GM23338 (cell line): ENCODE measurements at regions not wholly inside any gene's neighbourhood (a gene's known extent, or its start where the extent isn't known, plus 50 kb on each side); places are given as distances from the start of the nearest gene placed in this dataset.

Source experiments
- ATAC-seq: fragments of 200-7000 bp; cut with Tn5 transposase; 3 replicates; pipeline ENCODE4 v1.9.1; 2020
- DNase-seq: peaks from one replicate; pipeline ENCODE4 v3.0.0-alpha.2; 2015; ENCODE audit warnings: low spot score
- H2AFZ ChIP-seq: fragments of 200-600 bp; sonication (generic); 2 replicates; pipeline ENCODE4 v1.8.0; 2016; ENCODE audit warnings: antibody characterized with exemption, mild to moderate bottlenecking, moderate library complexity
- H3F3A ChIP-seq: fragments of 200-600 bp; sonication (generic); replicated peaks from 2 replicates; pipeline ENCODE4 v1.8.0; 2017; ENCODE audit warnings: antibody characterized with exemption, mixed run types, low read depth
- H3K27ac ChIP-seq: fragments of 200-600 bp; sonication (generic); 2 replicates; pipeline ENCODE4 v1.6.1; 2016; ENCODE audit warnings: low read depth
- H3K27me3 ChIP-seq: fragments of 200-600 bp; sonication (generic); 2 replicates; pipeline ENCODE4 v1.8.0; 2016; ENCODE audit warnings: mild to moderate bottlenecking, mixed run types, moderate library complexity; ENCODE audit not compliant: insufficient read depth
- H3K36me3 ChIP-seq: fragments of 200-600 bp; sonication (generic); 2 replicates; pipeline ENCODE4 v1.8.0; 2016; ENCODE audit warnings: mild to moderate bottlenecking; ENCODE audit not compliant: insufficient read depth
- H3K4me1 ChIP-seq: fragments of 200-600 bp; sonication (generic); 2 replicates; pipeline ENCODE4 v1.8.0; 2016; ENCODE audit warnings: mild to moderate bottlenecking, moderate library complexity; ENCODE audit not compliant: insufficient read depth
- H3K4me2 ChIP-seq: fragments of 200-600 bp; sonication (generic); 2 replicates; pipeline ENCODE4 v1.7.1; 2017; ENCODE audit warnings: mixed run types
- H3K4me3 ChIP-seq: fragments of 200-600 bp; sonication (generic); 2 replicates; pipeline ENCODE4 v1.6.1; 2016; ENCODE audit warnings: mixed run types
- H3K79me2 ChIP-seq: fragments of 200-600 bp; sonication (generic); replicated peaks from 2 replicates; pipeline ENCODE4 v1.8.0; 2017; ENCODE audit warnings: mild to moderate bottlenecking; ENCODE audit not compliant: insufficient read depth
- H3K9me2 ChIP-seq: fragments of 200-600 bp; sonication (generic); 2 replicates; pipeline ENCODE4 v1.8.0; 2017; ENCODE audit not compliant: insufficient read depth
- H4K20me1 ChIP-seq: fragments of 200-600 bp; sonication (generic); replicated peaks from 2 replicates; pipeline ENCODE4 v1.8.0; 2017; ENCODE audit warnings: mild to moderate bottlenecking; ENCODE audit not compliant: insufficient read depth
- H3K27ac Mint-ChIP-seq: 2 replicates; pipeline ENCODE4 v1.8.0; 2020; ENCODE audit warnings: inconsistent platforms, mild to moderate bottlenecking, moderate library complexity, mixed read lengths
- H3K27me3 Mint-ChIP-seq: 3 replicates; pipeline ENCODE4 v1.8.0; 2022; ENCODE audit warnings: low read depth, mild to moderate bottlenecking, moderate library complexity, mixed read lengths, inconsistent platforms; ENCODE audit not compliant: insufficient read depth, poor library complexity
- H3K36me3 Mint-ChIP-seq: 3 replicates; pipeline ENCODE4 v1.8.0; 2021; ENCODE audit warnings: low read depth, mild to moderate bottlenecking, inconsistent platforms, moderate library complexity, mixed read lengths
- H3K4me1 Mint-ChIP-seq: 3 replicates; pipeline ENCODE4 v1.8.0; 2020; ENCODE audit warnings: mild to moderate bottlenecking, inconsistent platforms, mixed read lengths
- H3K4me3 Mint-ChIP-seq: 3 replicates; pipeline ENCODE4 v1.8.0; 2021; ENCODE audit warnings: moderate library complexity, mild to moderate bottlenecking, inconsistent platforms, mixed read lengths
- H3K9me3 Mint-ChIP-seq: 3 replicates; pipeline ENCODE4 v1.8.0; 2020; ENCODE audit warnings: moderate library complexity, mild to moderate bottlenecking, inconsistent platforms, mixed read lengths
- CREB1 ChIP-seq: fragments of 250-450 bp; sonication (Bioruptor Pico); IDR thresholded peaks from 2 replicates; pipeline ENCODE4 v1.5.0; 2020; ENCODE audit warnings: low read depth, mild to moderate bottlenecking, moderate library complexity
- EZH2 ChIP-seq: fragments of 200-600 bp; sonication (generic); IDR thresholded peaks from one replicate; pipeline ENCODE4 v1.8.0; 2017; ENCODE audit warnings: antibody characterized with exemption, mild to moderate bottlenecking, low read depth; ENCODE audit not compliant: unreplicated experiment
- EZH2phosphoT487 ChIP-seq: fragments of 200-600 bp; sonication (generic); IDR thresholded peaks from one replicate; pipeline ENCODE4 v1.8.1; 2018; ENCODE audit warnings: antibody characterized with exemption; ENCODE audit not compliant: unreplicated experiment
- NANOG ChIP-seq: IDR thresholded peaks from 2 replicates; pipeline ENCODE4 v1.6.1; 2016; ENCODE audit warnings: antibody characterized with exemption, borderline replicate concordance
- STAT1 ChIP-seq: IDR thresholded peaks from one replicate; pipeline ENCODE4 v1.6.1; 2016; ENCODE audit warnings: antibody characterized with exemption; ENCODE audit not compliant: unreplicated experiment
- ZNF331 ChIP-seq: fragments of 250-450 bp; sonication (Bioruptor Pico); IDR thresholded peaks from 2 replicates; pipeline ENCODE4 v1.5.0; 2020; ENCODE audit warnings: low read depth, mild to moderate bottlenecking, moderate library complexity
- TF ChIP-seq, protein P1 (sequence below): fragments of 250-450 bp; sonication (Bioruptor Pico); IDR thresholded peaks from 2 replicates; pipeline ENCODE4 v1.5.0; 2020; ENCODE audit warnings: mild to moderate bottlenecking, moderate library complexity
- TF ChIP-seq, protein P2 (sequence below): IDR thresholded peaks from 2 replicates; pipeline ENCODE4 v1.6.1; 2016; ENCODE audit warnings: antibody characterized with exemption
- TF ChIP-seq, protein P3 (sequence below): IDR thresholded peaks from one replicate; pipeline ENCODE4 v1.6.1; 2018; ENCODE audit warnings: antibody characterized with exemption; ENCODE audit not compliant: unreplicated experiment

DNA sequence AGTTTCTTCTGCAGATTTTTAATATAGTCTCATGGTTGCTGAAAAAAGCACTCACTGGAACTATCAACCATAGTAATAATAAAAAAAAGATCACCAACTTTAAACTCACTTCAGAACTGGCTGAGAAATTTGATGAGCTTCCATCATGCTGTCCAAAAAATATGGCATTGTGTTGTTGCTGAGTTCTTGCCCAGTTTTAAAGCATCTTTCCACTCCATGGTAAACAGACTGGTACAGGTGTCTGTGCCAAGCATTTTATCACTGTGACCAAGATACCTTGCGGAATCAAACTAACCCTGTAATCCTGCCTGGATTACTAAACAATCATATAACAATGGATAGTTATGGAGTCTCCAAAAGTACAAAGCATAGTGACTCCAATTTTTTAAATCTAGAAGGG lies 360.3 kb upstream of the NOCT start:
- Mint-ChIP-seq H3K27ac (no peak overlapping the region), H3K9me3 (no peaks in the 10 kb centered on the region), H3K27me3 (peaks cover 7% of the 10 kb centered on the region), H3K4me1 (peaks cover 33% of the 10 kb centered on the region), H3K36me3 (peaks cover 11% of the 10 kb centered on the region), H3K4me3 (no peak overlapping the region)
- peaks cover 16% of the 10 kb centered on the region; the same call in 1 of the 2 replicates for H3F3A ChIP-seq
- no peaks in the 10 kb centered on the region for H4K20me1 ChIP-seq
- peaks cover 19% of the 10 kb centered on the region for H3K9me2 ChIP-seq
- no peak for ATAC-seq
- H3K79me2 ChIP-seq = no peaks in the 10 kb centered on the region
- H3K4me3 ChIP-seq = no peak overlapping the region
- no peak for DNase-seq
- H3K4me2 ChIP-seq = no peak overlapping the region
- no peaks in the 10 kb centered on the region for H3K27me3 ChIP-seq
- TF ChIP-seq, protein P1, sequence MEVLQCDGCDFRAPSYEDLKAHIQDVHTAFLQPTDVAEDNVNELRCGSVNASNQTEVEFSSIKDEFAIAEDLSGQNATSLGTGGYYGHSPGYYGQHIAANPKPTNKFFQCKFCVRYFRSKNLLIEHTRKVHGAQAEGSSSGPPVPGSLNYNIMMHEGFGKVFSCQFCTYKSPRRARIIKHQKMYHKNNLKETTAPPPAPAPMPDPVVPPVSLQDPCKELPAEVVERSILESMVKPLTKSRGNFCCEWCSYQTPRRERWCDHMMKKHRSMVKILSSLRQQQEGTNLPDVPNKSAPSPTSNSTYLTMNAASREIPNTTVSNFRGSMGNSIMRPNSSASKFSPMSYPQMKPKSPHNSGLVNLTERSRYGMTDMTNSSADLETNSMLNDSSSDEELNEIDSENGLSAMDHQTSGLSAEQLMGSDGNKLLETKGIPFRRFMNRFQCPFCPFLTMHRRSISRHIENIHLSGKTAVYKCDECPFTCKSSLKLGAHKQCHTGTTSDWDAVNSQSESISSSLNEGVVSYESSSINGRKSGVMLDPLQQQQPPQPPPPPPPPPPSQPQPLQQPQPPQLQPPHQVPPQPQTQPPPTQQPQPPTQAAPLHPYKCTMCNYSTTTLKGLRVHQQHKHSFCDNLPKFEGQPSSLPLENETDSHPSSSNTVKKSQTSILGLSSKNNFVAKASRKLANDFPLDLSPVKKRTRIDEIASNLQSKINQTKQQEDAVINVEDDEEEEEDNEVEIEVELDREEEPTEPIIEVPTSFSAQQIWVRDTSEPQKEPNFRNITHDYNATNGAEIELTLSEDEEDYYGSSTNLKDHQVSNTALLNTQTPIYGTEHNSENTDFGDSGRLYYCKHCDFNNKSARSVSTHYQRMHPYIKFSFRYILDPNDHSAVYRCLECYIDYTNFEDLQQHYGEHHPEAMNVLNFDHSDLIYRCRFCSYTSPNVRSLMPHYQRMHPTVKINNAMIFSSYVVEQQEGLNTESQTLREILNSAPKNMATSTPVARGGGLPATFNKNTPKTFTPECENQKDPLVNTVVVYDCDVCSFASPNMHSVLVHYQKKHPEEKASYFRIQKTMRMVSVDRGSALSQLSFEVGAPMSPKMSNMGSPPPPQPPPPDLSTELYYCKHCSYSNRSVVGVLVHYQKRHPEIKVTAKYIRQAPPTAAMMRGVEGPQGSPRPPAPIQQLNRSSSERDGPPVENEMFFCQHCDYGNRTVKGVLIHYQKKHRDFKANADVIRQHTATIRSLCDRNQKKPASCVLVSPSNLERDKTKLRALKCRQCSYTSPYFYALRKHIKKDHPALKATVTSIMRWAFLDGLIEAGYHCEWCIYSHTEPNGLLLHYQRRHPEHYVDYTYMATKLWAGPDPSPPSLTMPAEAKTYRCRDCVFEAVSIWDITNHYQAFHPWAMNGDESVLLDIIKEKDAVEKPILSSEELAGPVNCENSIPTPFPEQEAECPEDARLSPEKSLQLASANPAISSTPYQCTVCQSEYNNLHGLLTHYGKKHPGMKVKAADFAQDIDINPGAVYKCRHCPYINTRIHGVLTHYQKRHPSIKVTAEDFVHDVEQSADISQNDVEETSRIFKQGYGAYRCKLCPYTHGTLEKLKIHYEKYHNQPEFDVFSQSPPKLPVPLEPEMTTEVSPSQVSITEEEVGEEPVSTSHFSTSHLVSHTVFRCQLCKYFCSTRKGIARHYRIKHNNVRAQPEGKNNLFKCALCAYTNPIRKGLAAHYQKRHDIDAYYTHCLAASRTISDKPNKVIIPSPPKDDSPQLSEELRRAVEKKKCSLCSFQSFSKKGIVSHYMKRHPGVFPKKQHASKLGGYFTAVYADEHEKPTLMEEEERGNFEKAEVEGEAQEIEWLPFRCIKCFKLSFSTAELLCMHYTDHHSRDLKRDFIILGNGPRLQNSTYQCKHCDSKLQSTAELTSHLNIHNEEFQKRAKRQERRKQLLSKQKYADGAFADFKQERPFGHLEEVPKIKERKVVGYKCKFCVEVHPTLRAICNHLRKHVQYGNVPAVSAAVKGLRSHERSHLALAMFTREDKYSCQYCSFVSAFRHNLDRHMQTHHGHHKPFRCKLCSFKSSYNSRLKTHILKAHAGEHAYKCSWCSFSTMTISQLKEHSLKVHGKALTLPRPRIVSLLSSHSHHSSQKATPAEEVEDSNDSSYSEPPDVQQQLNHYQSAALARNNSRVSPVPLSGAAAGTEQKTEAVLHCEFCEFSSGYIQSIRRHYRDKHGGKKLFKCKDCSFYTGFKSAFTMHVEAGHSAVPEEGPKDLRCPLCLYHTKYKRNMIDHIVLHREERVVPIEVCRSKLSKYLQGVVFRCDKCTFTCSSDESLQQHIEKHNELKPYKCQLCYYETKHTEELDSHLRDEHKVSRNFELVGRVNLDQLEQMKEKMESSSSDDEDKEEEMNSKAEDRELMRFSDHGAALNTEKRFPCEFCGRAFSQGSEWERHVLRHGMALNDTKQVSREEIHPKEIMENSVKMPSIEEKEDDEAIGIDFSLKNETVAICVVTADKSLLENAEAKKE = no peak
- no peak overlapping the region for H3K27ac ChIP-seq
- H3K4me1 ChIP-seq = peaks cover 28% of the 10 kb centered on the region
- H2AFZ ChIP-seq = no peak overlapping the region
- no peaks in the 10 kb centered on the region; the same call in 1 of the 2 replicates for H3K36me3 ChIP-seq

DNA sequence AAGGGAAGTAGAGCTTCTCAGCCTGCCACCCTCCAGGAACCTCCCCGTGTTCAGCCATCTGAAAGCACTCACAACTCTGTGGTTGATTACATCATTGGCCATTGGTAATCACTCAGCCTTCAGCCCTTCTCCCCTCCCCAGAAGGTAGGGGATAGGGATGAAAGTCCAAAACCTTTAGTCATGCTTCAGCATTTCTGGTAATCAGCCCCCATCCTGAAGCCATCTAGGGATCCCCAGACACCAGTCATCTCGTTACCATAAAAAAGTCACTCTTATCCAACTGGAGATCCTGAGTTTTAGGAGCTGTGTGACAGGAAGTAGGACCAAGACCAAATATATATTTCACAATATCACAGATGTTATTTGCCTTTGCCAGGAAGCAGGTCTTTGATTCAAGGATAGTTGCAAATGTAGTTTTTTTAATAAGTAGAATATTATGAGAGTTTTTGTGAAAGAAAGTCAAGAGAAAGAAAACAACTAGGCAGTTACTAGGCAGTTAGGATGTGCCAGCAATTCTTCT lies 364.6 kb upstream of the NOCT start:
- Histone ChIP-seq H3K9me2 (peaks cover 31% of the 10 kb centered on the region), H3K4me1 (peaks cover 11% of the 10 kb centered on the region), H3K27ac (no peak overlapping the region), H3K4me2 (no peak overlapping the region), H3K79me2 (no peaks in the 10 kb centered on the region), H4K20me1 (no peaks in the 10 kb centered on the region), H3K4me3 (no peak overlapping the region), H3K36me3 (no peaks in the 10 kb centered on the region; the same call in 1 of the 2 replicates), H2AFZ (0 out of 2 replicates have a peak overlapping the region, but pooled peaks have one; percentile 30), H3F3A (no peaks in the 10 kb centered on the region), H3K27me3 (no peaks in the 10 kb centered on the region)
- TF ChIP-seq, protein P2, sequence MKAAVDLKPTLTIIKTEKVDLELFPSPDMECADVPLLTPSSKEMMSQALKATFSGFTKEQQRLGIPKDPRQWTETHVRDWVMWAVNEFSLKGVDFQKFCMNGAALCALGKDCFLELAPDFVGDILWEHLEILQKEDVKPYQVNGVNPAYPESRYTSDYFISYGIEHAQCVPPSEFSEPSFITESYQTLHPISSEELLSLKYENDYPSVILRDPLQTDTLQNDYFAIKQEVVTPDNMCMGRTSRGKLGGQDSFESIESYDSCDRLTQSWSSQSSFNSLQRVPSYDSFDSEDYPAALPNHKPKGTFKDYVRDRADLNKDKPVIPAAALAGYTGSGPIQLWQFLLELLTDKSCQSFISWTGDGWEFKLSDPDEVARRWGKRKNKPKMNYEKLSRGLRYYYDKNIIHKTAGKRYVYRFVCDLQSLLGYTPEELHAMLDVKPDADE = no peak
- TF ChIP-seq EZH2 = no peak
- no peak for TF ChIP-seq EZH2phosphoT487
- no peak for TF ChIP-seq NANOG
- TF ChIP-seq CREB1 = no peak
- TF ChIP-seq ZNF331 (CRISPR knock-in tag) = no peak
- TF ChIP-seq STAT1 = no peak
- TF ChIP-seq, protein P3, sequence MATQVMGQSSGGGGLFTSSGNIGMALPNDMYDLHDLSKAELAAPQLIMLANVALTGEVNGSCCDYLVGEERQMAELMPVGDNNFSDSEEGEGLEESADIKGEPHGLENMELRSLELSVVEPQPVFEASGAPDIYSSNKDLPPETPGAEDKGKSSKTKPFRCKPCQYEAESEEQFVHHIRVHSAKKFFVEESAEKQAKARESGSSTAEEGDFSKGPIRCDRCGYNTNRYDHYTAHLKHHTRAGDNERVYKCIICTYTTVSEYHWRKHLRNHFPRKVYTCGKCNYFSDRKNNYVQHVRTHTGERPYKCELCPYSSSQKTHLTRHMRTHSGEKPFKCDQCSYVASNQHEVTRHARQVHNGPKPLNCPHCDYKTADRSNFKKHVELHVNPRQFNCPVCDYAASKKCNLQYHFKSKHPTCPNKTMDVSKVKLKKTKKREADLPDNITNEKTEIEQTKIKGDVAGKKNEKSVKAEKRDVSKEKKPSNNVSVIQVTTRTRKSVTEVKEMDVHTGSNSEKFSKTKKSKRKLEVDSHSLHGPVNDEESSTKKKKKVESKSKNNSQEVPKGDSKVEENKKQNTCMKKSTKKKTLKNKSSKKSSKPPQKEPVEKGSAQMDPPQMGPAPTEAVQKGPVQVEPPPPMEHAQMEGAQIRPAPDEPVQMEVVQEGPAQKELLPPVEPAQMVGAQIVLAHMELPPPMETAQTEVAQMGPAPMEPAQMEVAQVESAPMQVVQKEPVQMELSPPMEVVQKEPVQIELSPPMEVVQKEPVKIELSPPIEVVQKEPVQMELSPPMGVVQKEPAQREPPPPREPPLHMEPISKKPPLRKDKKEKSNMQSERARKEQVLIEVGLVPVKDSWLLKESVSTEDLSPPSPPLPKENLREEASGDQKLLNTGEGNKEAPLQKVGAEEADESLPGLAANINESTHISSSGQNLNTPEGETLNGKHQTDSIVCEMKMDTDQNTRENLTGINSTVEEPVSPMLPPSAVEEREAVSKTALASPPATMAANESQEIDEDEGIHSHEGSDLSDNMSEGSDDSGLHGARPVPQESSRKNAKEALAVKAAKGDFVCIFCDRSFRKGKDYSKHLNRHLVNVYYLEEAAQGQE = no peak
- ATAC-seq (no peak), DNase-seq (no peak)
- Mint-ChIP-seq H3K36me3 (peaks cover 16% of the 10 kb centered on the region), H3K4me1 (peaks cover 22% of the 10 kb centered on the region), H3K27ac (no peak overlapping the region), H3K27me3 (peaks cover 2% of the 10 kb centered on the region), H3K9me3 (no peaks in the 10 kb centered on the region), H3K4me3 (no peak overlapping the region)
